SH-SY5Y (cell line): ENCODE measurements at regions not wholly inside any gene's neighbourhood (a gene's known extent, or its start where the extent isn't known, plus 50 kb on each side); places are given as distances from the start of the nearest gene placed in this dataset.

Experiments used
- GATA2 ChIP-seq: IDR thresholded peaks from 2 replicates; pipeline ENCODE4 v1.6.1; 2011; ENCODE audit warnings: mild to moderate bottlenecking, low read depth, low read length
- GATA3 ChIP-seq: IDR thresholded peaks from 2 replicates; pipeline ENCODE4 v1.6.1; 2011; ENCODE audit warnings: low read depth, mild to moderate bottlenecking, low read length, moderate library complexity

GRCh38 chr21:45354970-45355369 is 50.0 kb upstream of the COL18A1 start:
- no peak for TF ChIP-seq GATA3
- TF ChIP-seq GATA2 = no peak
